ENCODE measurements at regions not wholly inside any gene's neighbourhood (a gene's known extent, or its start where the extent isn't known, plus 50 kb on each side); places are given as distances from the start of the nearest gene placed in this dataset.

DNA sequence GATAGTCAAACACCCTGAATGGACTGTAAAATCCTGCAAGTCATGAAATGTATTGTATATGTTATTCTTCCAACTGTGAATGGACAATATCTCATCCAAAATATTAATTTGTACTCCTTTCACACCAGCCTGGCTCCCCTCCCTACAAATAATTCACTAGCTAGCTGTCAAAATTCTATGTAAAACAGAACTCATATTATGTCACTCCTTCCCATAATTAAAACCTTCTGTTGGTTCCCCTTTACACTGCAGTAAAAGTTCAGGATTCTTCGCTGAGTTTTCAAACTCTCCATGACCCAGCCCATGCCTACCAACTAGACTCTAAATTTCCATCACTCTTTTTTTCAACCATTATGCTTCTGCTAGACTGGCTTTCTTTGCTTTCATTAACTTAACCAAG, 857.1 kb downstream of the TAF11L14 start:
- TF ChIP-seq EZH2 (IDR thresholded peaks at IDR 0.05; ENCODE audit: insufficient read depth, poor library complexity, severe bottlenecking) (no peak), EZH2phosphoT487 (IDR thresholded peaks at IDR 0.05; ENCODE audit: insufficient read depth, low read depth) (no peak)
